HFFc6 (cell line): ENCODE measurements at regions not wholly inside any gene's neighbourhood (a gene's known extent, or its start where the extent isn't known, plus 50 kb on each side); places are given as distances from the start of the nearest gene placed in this dataset.

ENCODE experiments used
- DNase-seq: peaks from one replicate; pipeline ENCODE4 v3.0.0-alpha.2; 2018
- H3K27ac Mint-ChIP-seq: 2 replicates; pipeline ENCODE4 v1.8.0; 2020; ENCODE audit warnings: mild to moderate bottlenecking, mixed read lengths
- H3K27me3 Mint-ChIP-seq: 2 replicates; pipeline ENCODE4 v1.8.0; 2021; ENCODE audit warnings: mild to moderate bottlenecking, moderate library complexity, mixed read lengths; ENCODE audit not compliant: insufficient read depth
- H3K36me3 Mint-ChIP-seq: 2 replicates; pipeline ENCODE4 v1.8.0; 2021; ENCODE audit warnings: low read depth, mixed read lengths
- H3K4me1 Mint-ChIP-seq: 2 replicates; pipeline ENCODE4 v1.8.0; 2020; ENCODE audit warnings: low read depth, mixed read lengths
- H3K4me3 Mint-ChIP-seq: 2 replicates; pipeline ENCODE4 v1.8.0; 2020; ENCODE audit warnings: mild to moderate bottlenecking, moderate library complexity, mixed read lengths
- H3K9me3 Mint-ChIP-seq: 2 replicates; pipeline ENCODE4 v1.8.0; 2020; ENCODE audit warnings: mild to moderate bottlenecking, mixed read lengths
- CTCF ChIP-seq: fragments of 200-600 bp; sonication (generic); IDR thresholded peaks from 2 replicates; pipeline ENCODE4 v1.5.0; 2021; ENCODE audit warnings: antibody characterized with exemption, mild to moderate bottlenecking

- Mint-ChIP-seq H3K27ac (no peak overlapping the region), H3K9me3 (peaks cover 18% of the 10 kb centered on the region), H3K4me1 (no peaks in the 10 kb centered on the region), H3K36me3 (no peaks in the 10 kb centered on the region), H3K4me3 (no peak overlapping the region), H3K27me3 (no peaks in the 10 kb centered on the region; the same call in none of the 2 replicates)
- TF ChIP-seq CTCF: no peak
- DNase-seq: no peak
Observed at GRCh38 chr4:157787618-157788017, 385.2 kb downstream of the GASK1B start.

GRCh38 chr4:157781361-157781760 is 391.5 kb downstream of the GASK1B start:
- Mint-ChIP-seq H3K4me1 (no peaks in the 10 kb centered on the region), H3K27me3 (no peaks in the 10 kb centered on the region), H3K27ac (no peak overlapping the region), H3K9me3 (peaks cover 6% of the 10 kb centered on the region), H3K4me3 (no peak overlapping the region), H3K36me3 (no peaks in the 10 kb centered on the region)
- no peak for TF ChIP-seq CTCF
- DNase-seq: no peak

GRCh38 chr4:157779081-157779480 is 393.7 kb downstream of the GASK1B start:
- peaks cover 6% of the 10 kb centered on the region for H3K9me3 Mint-ChIP-seq

GRCh38 chr4:157776930-157777528 is 395.8 kb downstream of the GASK1B start:
- no peaks in the 10 kb centered on the region for H3K4me1 Mint-ChIP-seq
- H3K9me3 Mint-ChIP-seq: peaks cover 8% of the 10 kb centered on the region
- no peaks in the 10 kb centered on the region for H3K27me3 Mint-ChIP-seq
- no peak for DNase-seq
- no peak for TF ChIP-seq CTCF
- H3K36me3 Mint-ChIP-seq: no peaks in the 10 kb centered on the region
- H3K27ac Mint-ChIP-seq: no peak overlapping the region
- no peak overlapping the region for H3K4me3 Mint-ChIP-seq

More at GRCh38 chr4:157779081-157779480, 393.7 kb downstream of the GASK1B start:
- H3K4me1 Mint-ChIP-seq: no peaks in the 10 kb centered on the region
- no peak overlapping the region for H3K4me3 Mint-ChIP-seq
- H3K36me3 Mint-ChIP-seq: no peaks in the 10 kb centered on the region
- DNase-seq: no peak
- no peaks in the 10 kb centered on the region for H3K27me3 Mint-ChIP-seq
- TF ChIP-seq CTCF: no peak
- no peak overlapping the region for H3K27ac Mint-ChIP-seq

- Mint-ChIP-seq H3K27ac (no peak overlapping the region), H3K4me1 (no peaks in the 10 kb centered on the region), H3K27me3 (no peaks in the 10 kb centered on the region), H3K4me3 (no peak overlapping the region), H3K36me3 (no peaks in the 10 kb centered on the region), H3K9me3 (peaks cover 9% of the 10 kb centered on the region; the same call in 1 of the 2 replicates)
- DNase-seq: no peak
- TF ChIP-seq CTCF: no peak
Observed at GRCh38 chr4:157775971-157776370, 396.9 kb downstream of the GASK1B start.

GRCh38 chr4:157772907-157773306 is 399.9 kb downstream of the GASK1B start:
- DNase-seq: no peak
- Mint-ChIP-seq H3K27ac (no peak overlapping the region), H3K4me3 (no peak overlapping the region), H3K4me1 (no peaks in the 10 kb centered on the region), H3K36me3 (no peaks in the 10 kb centered on the region), H3K27me3 (no peaks in the 10 kb centered on the region; the same call in 1 of the 2 replicates), H3K9me3 (peaks cover 9% of the 10 kb centered on the region; the same call in 1 of the 2 replicates)
- TF ChIP-seq CTCF: no peak
